Right ventricle myocardium superior (tissue), 1 donor: ENCODE measurements at regions not wholly inside any gene's neighbourhood (a gene's known extent, or its start where the extent isn't known, plus 50 kb on each side); places are given as distances from the start of the nearest gene placed in this dataset.

Experiments
- ATAC-seq: fragments of 200-7000 bp; cut with Tn5 transposase; one replicate; pipeline ENCODE4 v1.9.1; 2020; ENCODE audit warnings: mild to moderate bottlenecking; ENCODE audit not compliant: poor library complexity
- DNase-seq: peaks from one replicate; pipeline ENCODE4 v3.0.0-alpha.2; 2020
- intact Hi-C: fragments of 100-400 bp; cut with DNase I; formaldehyde crosslinking; loops from one replicate; pipeline ENCODE4 v1.11.2; 2022
- donor health status: DM: no; HTN: yes; CAD: no; lungs with severe emphysema.

GRCh38 chr14:51487848-51488247 is 163.9 kb upstream of the FRMD6 start:
- intact Hi-C loops = no loop called here
- ATAC-seq = no peak
- DNase-seq = no peak

GRCh38 chr14:51488569-51489220 is 163.0 kb upstream of the FRMD6 start:
- intact Hi-C loops = no loop called here
- ATAC-seq = no peak
- DNase-seq = no peak

- intact Hi-C loops = no loop called here
- DNase-seq = no peak
- no peak for ATAC-seq
Observed at GRCh38 chr14:51490205-51490604, 161.5 kb upstream of the FRMD6 start.

- ATAC-seq (no peak), DNase-seq (no peak)
- intact Hi-C loops = no loop called here
Observed at GRCh38 chr14:51491036-51491545, 160.6 kb upstream of the FRMD6 start.

- no peak for ATAC-seq
- intact Hi-C loops = no loop called here
- no peak for DNase-seq
Observed at GRCh38 chr14:51491776-51492175, 159.9 kb upstream of the FRMD6 start.

GRCh38 chr14:51495319-51495718 is 156.4 kb upstream of the FRMD6 start:
- ATAC-seq = no peak
- intact Hi-C loops = no loop called here
- no peak for DNase-seq

GRCh38 chr14:51498411-51499227 is 153.1 kb upstream of the FRMD6 start:
- DNase-seq (no peak), ATAC-seq (peak; percentile 39)
- intact Hi-C loops = no loop called here

- ATAC-seq (no peak), DNase-seq (no peak)
- intact Hi-C loops = no loop called here
Observed at GRCh38 chr14:51500776-51501175, 150.9 kb upstream of the FRMD6 start.

- no peak for ATAC-seq
- intact Hi-C loops = no loop called here
Observed at GRCh38 chr14:51501746-51502145, 150.0 kb upstream of the FRMD6 start.

GRCh38 chr14:51504669-51505068 is 147.0 kb upstream of the FRMD6 start:
- ATAC-seq (no peak), DNase-seq (no peak)
- intact Hi-C loops = no loop called here

More at GRCh38 chr14:51501746-51502145, 150.0 kb upstream of the FRMD6 start:
- DNase-seq = no peak

GRCh38 chr14:51507511-51507905 is 144.2 kb upstream of the FRMD6 start:
- no peak for DNase-seq
- peak; percentile 79 for ATAC-seq
- intact Hi-C loops = no loop called here

GRCh38 chr14:51507906-51508511 is 143.7 kb upstream of the FRMD6 start:
- intact Hi-C loops = no loop called here
- peak; percentile 91 for ATAC-seq
- DNase-seq = peak; percentile 78

GRCh38 chr14:51511265-51511664 is 140.4 kb upstream of the FRMD6 start:
- ATAC-seq (no peak), DNase-seq (no peak)
- intact Hi-C loops = no loop called here

GRCh38 chr14:51512316-51512715 is 139.4 kb upstream of the FRMD6 start:
- no peak for DNase-seq
- no peak for ATAC-seq
- intact Hi-C loops = no loop called here

- intact Hi-C loops = no loop called here
- DNase-seq (no peak), ATAC-seq (no peak)
Observed at GRCh38 chr14:51513281-51513680, 138.4 kb upstream of the FRMD6 start.

GRCh38 chr14:51513933-51514332 is 137.8 kb upstream of the FRMD6 start:
- intact Hi-C loops = no loop called here
- DNase-seq (no peak), ATAC-seq (no peak)

- ATAC-seq = no peak
- intact Hi-C loops = no loop called here
Observed at GRCh38 chr14:51515611-51516010, 136.1 kb upstream of the FRMD6 start.

GRCh38 chr14:51516706-51517395 is 134.9 kb upstream of the FRMD6 start:
- DNase-seq = no peak
- peak; percentile 29 for ATAC-seq
- intact Hi-C loops = no loop called here

More at GRCh38 chr14:51515611-51516010, 136.1 kb upstream of the FRMD6 start:
- DNase-seq = no peak

GRCh38 chr14:51518280-51518679 is 133.4 kb upstream of the FRMD6 start:
- DNase-seq = no peak
- intact Hi-C loops = no loop called here
- no peak for ATAC-seq
